ENCODE measurements at regions not wholly inside any gene's neighbourhood (a gene's known extent, or its start where the extent isn't known, plus 50 kb on each side); places are given as distances from the start of the nearest gene placed in this dataset.
"Not testable (repeated sequence)": the region's sequence is repeated elsewhere in the genome, so short reads cannot be mapped to it uniquely, and the experiment has no call there.

GRCh38 chr7:49099587-49100326 is 175.4 kb downstream of the CDC14C start:
- no peak overlapping the region for H2AK5ac ChIP-seq (ENCODE audit: low read depth, low read length)
- peaks cover 0 to 2% of the 10 kb centered on the region in 2 donors for H3K9me3 ChIP-seq (replicated peaks in 1 of 2; ENCODE audit: control insufficient read depth in 2 of 2, insufficient read depth in 1 of 2, low read depth in 1 of 2, low read length in 2 of 2)
- no peaks in the 10 kb centered on the region for H3K36me3 ChIP-seq (replicated peaks in 1 of 2; ENCODE audit: control insufficient read depth in 2 of 2, insufficient read depth in 2 of 2, low read length in 2 of 2)
- no CpG with 5 or more reads among the region's 5 CpGs for WGBS, 2 donors (ENCODE audit: extremely low coverage in 2 of 2, insufficient read length in 2 of 2, insufficient replicate concordance in 1 of 2)
- H2BK5ac ChIP-seq (ENCODE audit: low read length): no peak overlapping the region
- H2BK15ac ChIP-seq (ENCODE audit: low read length): no peak overlapping the region
- H3K18ac ChIP-seq (ENCODE audit: low read length): no peak overlapping the region
- no peak overlapping the region for H2BK12ac ChIP-seq (ENCODE audit: low read length)
- no peak overlapping the region for H4K91ac ChIP-seq (ENCODE audit: low read depth, low read length, poor library complexity)
- peak overlapping the region; percentile 48 for H2AFZ ChIP-seq (ENCODE audit: low read length)
- no peak overlapping the region for H4K8ac ChIP-seq (ENCODE audit: low read depth, low read length)
- no peak overlapping the region for H3K27ac ChIP-seq (replicated peaks; ENCODE audit: low read length)
- H3K4me1 ChIP-seq (ENCODE audit: control insufficient read depth in 2 of 2, insufficient read depth in 1 of 2, low read depth in 1 of 2, low read length in 2 of 2): peaks cover 6 to 30% of the 10 kb centered on the region in 2 donors
- H3K27me3 ChIP-seq (ENCODE audit: control insufficient read depth in 3 of 3, insufficient read depth in 3 of 3, low read depth in 1 of 3, low read length in 3 of 3): no peaks in the 10 kb centered on the region
- no peak overlapping the region for H3K4me2 ChIP-seq (ENCODE audit: insufficient read depth, low read length, poor library complexity, severe bottlenecking)
- no peak for DNase-seq (ENCODE audit: low spot score)
- H3K4ac ChIP-seq (ENCODE audit: low read length): no peak overlapping the region
- no peak overlapping the region for H3K14ac ChIP-seq (ENCODE audit: low read length)
- H3K79me1 ChIP-seq (ENCODE audit: low read depth, low read length): no peaks in the 10 kb centered on the region
- H3K4me3 ChIP-seq (ENCODE audit: low read length in 2 of 2): no peak overlapping the region
- H2BK120ac ChIP-seq (ENCODE audit: low read depth, low read length): no peak overlapping the region
- no peak overlapping the region for H3K23ac ChIP-seq (ENCODE audit: low read depth, low read length, poor library complexity)
- no peak overlapping the region for H3K9ac ChIP-seq (ENCODE audit: low read depth, low read length, poor library complexity)

- H4K91ac ChIP-seq (ENCODE audit: low read depth, low read length, poor library complexity); H2BK15ac ChIP-seq (ENCODE audit: low read length); H3K9me3 ChIP-seq (replicated peaks in 1 of 2; ENCODE audit: control insufficient read depth in 2 of 2, insufficient read depth in 1 of 2, low read depth in 1 of 2, low read length in 2 of 2); H2AFZ ChIP-seq (ENCODE audit: low read length); H2BK5ac ChIP-seq (ENCODE audit: low read length); H2BK12ac ChIP-seq (ENCODE audit: low read length); H3K4me3 ChIP-seq (ENCODE audit: low read length in 2 of 2); H3K9ac ChIP-seq (ENCODE audit: low read depth, low read length, poor library complexity); H3K36me3 ChIP-seq (replicated peaks in 1 of 2; ENCODE audit: control insufficient read depth in 2 of 2, insufficient read depth in 2 of 2, low read length in 2 of 2); H3K27me3 ChIP-seq (ENCODE audit: control insufficient read depth in 3 of 3, insufficient read depth in 3 of 3, low read depth in 1 of 3, low read length in 3 of 3); H4K8ac ChIP-seq (ENCODE audit: low read depth, low read length); H3K79me1 ChIP-seq (ENCODE audit: low read depth, low read length); H3K18ac ChIP-seq (ENCODE audit: low read length); H3K4me2 ChIP-seq (ENCODE audit: insufficient read depth, low read length, poor library complexity, severe bottlenecking); DNase-seq (ENCODE audit: low spot score); H2AK5ac ChIP-seq (ENCODE audit: low read depth, low read length); H3K4ac ChIP-seq (ENCODE audit: low read length); H3K23ac ChIP-seq (ENCODE audit: low read depth, low read length, poor library complexity); H2BK120ac ChIP-seq (ENCODE audit: low read depth, low read length); H3K14ac ChIP-seq (ENCODE audit: low read length); H3K27ac ChIP-seq (replicated peaks; ENCODE audit: low read length): not testable (repeated sequence)
- no CpG with 5 or more reads among the region's 8 CpGs for WGBS, 2 donors (ENCODE audit: extremely low coverage in 2 of 2, insufficient read length in 2 of 2, insufficient replicate concordance in 1 of 2)
- H3K4me1 ChIP-seq (ENCODE audit: control insufficient read depth in 2 of 2, insufficient read depth in 1 of 2, low read depth in 1 of 2, low read length in 2 of 2): peaks cover 4 to 30% of the 10 kb centered on the region in 2 donors
These were observed 176.8 kb downstream of the CDC14C start for GRCh38 chr7:49100908-49101740.

- H3K4me2 ChIP-seq (ENCODE audit: insufficient read depth, low read length, poor library complexity, severe bottlenecking): no peak overlapping the region
- no peaks in the 10 kb centered on the region for H3K79me1 ChIP-seq (ENCODE audit: low read depth, low read length)
- no CpG with 5 or more reads among the region's 1 CpG for WGBS, 2 donors (ENCODE audit: extremely low coverage in 2 of 2, insufficient read length in 2 of 2, insufficient replicate concordance in 1 of 2)
- no peak overlapping the region for H2BK120ac ChIP-seq (ENCODE audit: low read depth, low read length)
- H3K9me3 ChIP-seq (replicated peaks in 1 of 2; ENCODE audit: control insufficient read depth in 2 of 2, insufficient read depth in 1 of 2, low read depth in 1 of 2, low read length in 2 of 2): peaks cover 0 to 13% of the 10 kb centered on the region in 2 donors
- no peak overlapping the region for H3K23ac ChIP-seq (ENCODE audit: low read depth, low read length, poor library complexity)
- H2AK5ac ChIP-seq (ENCODE audit: low read depth, low read length): no peak overlapping the region
- H4K91ac ChIP-seq (ENCODE audit: low read depth, low read length, poor library complexity): no peak overlapping the region
- H3K9ac ChIP-seq (ENCODE audit: low read depth, low read length, poor library complexity): no peak overlapping the region
- no peak overlapping the region for H2AFZ ChIP-seq (ENCODE audit: low read length)
- H3K4me3 ChIP-seq (ENCODE audit: low read length in 2 of 2): no peak overlapping the region
- peaks cover 4 to 30% of the 10 kb centered on the region in 2 donors for H3K4me1 ChIP-seq (ENCODE audit: control insufficient read depth in 2 of 2, insufficient read depth in 1 of 2, low read depth in 1 of 2, low read length in 2 of 2)
- no peak overlapping the region for H2BK15ac ChIP-seq (ENCODE audit: low read length)
- DNase-seq (ENCODE audit: low spot score): no peak
- no peaks in the 10 kb centered on the region for H3K36me3 ChIP-seq (replicated peaks in 1 of 2; ENCODE audit: control insufficient read depth in 2 of 2, insufficient read depth in 2 of 2, low read length in 2 of 2)
- H3K4ac ChIP-seq (ENCODE audit: low read length): no peak overlapping the region
- H2BK12ac ChIP-seq (ENCODE audit: low read length): no peak overlapping the region
- H3K18ac ChIP-seq (ENCODE audit: low read length): no peak overlapping the region
- no peak overlapping the region for H2BK5ac ChIP-seq (ENCODE audit: low read length)
- H4K8ac ChIP-seq (ENCODE audit: low read depth, low read length): no peak overlapping the region
- H3K27ac ChIP-seq (replicated peaks; ENCODE audit: low read length): no peak overlapping the region
- H3K27me3 ChIP-seq (ENCODE audit: control insufficient read depth in 3 of 3, insufficient read depth in 3 of 3, low read depth in 1 of 3, low read length in 3 of 3): no peaks in the 10 kb centered on the region
- H3K14ac ChIP-seq (ENCODE audit: low read length): no peak overlapping the region
These were observed 178.1 kb downstream of the CDC14C start for GRCh38 chr7:49102411-49102810.

- Histone ChIP-seq H3K4me3 (ENCODE audit: low read length in 2 of 2) (no peak overlapping the region), H3K4ac (ENCODE audit: low read length) (no peak overlapping the region), H2BK120ac (ENCODE audit: low read depth, low read length) (no peak overlapping the region), H3K14ac (ENCODE audit: low read length) (no peak overlapping the region), H3K4me2 (ENCODE audit: insufficient read depth, low read length, poor library complexity, severe bottlenecking) (no peak overlapping the region), H2BK5ac (ENCODE audit: low read length) (no peak overlapping the region), H2BK15ac (ENCODE audit: low read length) (no peak overlapping the region), H3K9ac (ENCODE audit: low read depth, low read length, poor library complexity) (no peak overlapping the region), H3K18ac (ENCODE audit: low read length) (no peak overlapping the region), H3K27ac (replicated peaks; ENCODE audit: low read length) (no peak overlapping the region), H3K27me3 (ENCODE audit: control insufficient read depth in 3 of 3, insufficient read depth in 3 of 3, low read depth in 1 of 3, low read length in 3 of 3) (no peaks in the 10 kb centered on the region), H2AFZ (ENCODE audit: low read length) (peak overlapping the region; percentile 76), H3K4me1 (ENCODE audit: control insufficient read depth in 2 of 2, insufficient read depth in 1 of 2, low read depth in 1 of 2, low read length in 2 of 2) (no peaks in the 10 kb centered on the region), H2BK12ac (ENCODE audit: low read length) (no peak overlapping the region), H4K91ac (ENCODE audit: low read depth, low read length, poor library complexity) (no peak overlapping the region), H3K36me3 (replicated peaks in 1 of 2; ENCODE audit: control insufficient read depth in 2 of 2, insufficient read depth in 2 of 2, low read length in 2 of 2) (no peaks in the 10 kb centered on the region), H3K79me1 (ENCODE audit: low read depth, low read length) (no peaks in the 10 kb centered on the region), H2AK5ac (ENCODE audit: low read depth, low read length) (no peak overlapping the region), H3K23ac (ENCODE audit: low read depth, low read length, poor library complexity) (no peak overlapping the region), H3K9me3 (replicated peaks in 1 of 2; ENCODE audit: control insufficient read depth in 2 of 2, insufficient read depth in 1 of 2, low read depth in 1 of 2, low read length in 2 of 2) (peaks cover 4 to 18% of the 10 kb centered on the region in 2 donors), H4K8ac (ENCODE audit: low read depth, low read length) (no peak overlapping the region)
- no peak for DNase-seq (ENCODE audit: low spot score)
- no CpG with 5 or more reads among the region's 1 CpG for WGBS, 2 donors (ENCODE audit: extremely low coverage in 2 of 2, insufficient read length in 2 of 2, insufficient replicate concordance in 1 of 2)
These were observed 187.4 kb downstream of the CDC14C start for GRCh38 chr7:49111706-49112105.

All from neuronal stem cell (in vitro differentiated cells).